ENCODE measurements at regions not wholly inside any gene's neighbourhood (a gene's known extent, or its start where the extent isn't known, plus 50 kb on each side); places are given as distances from the start of the nearest gene placed in this dataset.

DNA sequence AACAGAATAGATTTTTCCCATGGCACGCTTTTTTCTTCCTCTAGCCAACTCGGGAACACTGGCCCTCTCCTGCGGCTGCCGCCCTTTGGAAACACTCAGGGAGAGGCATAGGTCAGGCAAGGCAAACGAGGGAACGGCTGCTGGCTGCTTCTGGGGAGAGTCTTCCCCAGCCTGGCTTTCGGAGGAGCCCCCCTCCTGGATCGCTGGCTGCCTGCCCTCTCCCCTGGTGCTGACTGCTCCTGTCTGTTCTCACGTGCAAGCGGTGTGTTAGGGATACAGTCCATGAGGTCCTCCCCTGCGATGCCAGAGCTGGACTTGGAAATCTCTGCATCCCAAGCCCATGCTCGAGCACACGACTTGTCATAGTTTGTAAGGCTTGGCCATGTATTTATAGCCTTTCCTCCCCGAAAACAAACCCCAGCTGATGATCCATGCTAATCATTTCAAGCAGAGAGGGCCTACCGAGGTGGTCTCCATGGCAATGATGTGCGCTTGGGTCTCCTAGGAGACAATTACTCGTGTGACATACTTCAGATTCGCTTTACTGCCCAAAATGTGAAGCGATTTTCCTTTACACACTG lies 315.6 kb upstream of the ATP10A start:
- no peak for DNase-seq

GRCh38 chr15:26177816-26178215 lies 314.7 kb upstream of the ATP10A start:
- DNase-seq, result no peak

- no peak for DNase-seq
Measured at GRCh38 chr15:26176831-26177230, 313.7 kb upstream of the ATP10A start.

DNA sequence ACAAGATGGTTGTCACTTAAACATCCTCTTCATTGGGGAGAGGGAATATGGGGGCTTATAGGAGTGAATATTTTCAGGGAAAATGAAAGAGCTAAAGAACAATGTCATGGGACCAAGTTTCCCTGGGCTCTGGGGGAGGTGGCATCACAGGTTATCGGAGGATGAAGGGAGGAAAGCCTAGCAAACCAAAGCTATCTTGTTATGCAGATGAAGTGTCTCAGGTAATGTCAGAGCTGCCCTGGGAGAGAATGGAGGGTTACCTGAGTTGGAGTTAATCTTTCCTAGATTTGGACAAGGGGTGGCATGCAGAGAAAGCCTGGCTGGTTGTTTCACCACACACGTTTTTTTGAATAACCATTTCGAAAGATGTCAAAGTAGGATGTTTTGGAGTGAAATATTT lies 308.1 kb upstream of the ATP10A start:
- no peak for DNase-seq

- DNase-seq, result no peak
Measured at GRCh38 chr15:26166429-26166828, 303.3 kb upstream of the ATP10A start.

- no peak for DNase-seq
Measured at GRCh38 chr15:26165546-26165945, 302.4 kb upstream of the ATP10A start.

DNA sequence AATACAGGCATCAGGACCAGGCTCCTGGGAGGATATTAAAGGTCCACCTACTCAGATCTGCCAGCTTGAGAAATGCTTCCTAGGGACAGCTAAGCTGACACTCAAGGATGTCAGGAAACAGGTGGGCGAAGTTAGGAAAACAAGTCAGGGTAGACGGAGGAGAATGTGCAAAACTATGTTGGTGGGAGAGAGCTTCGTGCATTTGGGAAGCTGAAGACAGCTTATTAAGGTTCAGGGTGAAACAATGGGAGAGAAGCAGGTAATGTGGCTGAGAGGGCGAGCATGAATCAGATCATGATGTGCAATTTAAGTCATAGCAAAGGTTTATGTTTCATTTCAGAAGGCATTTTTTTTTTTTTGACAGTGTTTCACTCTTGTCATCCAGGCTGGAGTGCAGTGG lies 297.2 kb upstream of the ATP10A start:
- no peak for DNase-seq

GRCh38 chr15:26158176-26158575 lies 295.0 kb upstream of the ATP10A start:
- DNase-seq, result no peak

GRCh38 chr15:26157081-26157480 lies 294.0 kb upstream of the ATP10A start:
- DNase-seq, result no peak

- DNase-seq, result no peak
Measured at GRCh38 chr15:26156051-26156450, 292.9 kb upstream of the ATP10A start.

GRCh38 chr15:26148156-26148860 lies 285.2 kb upstream of the ATP10A start:
- no peak for DNase-seq

DNA sequence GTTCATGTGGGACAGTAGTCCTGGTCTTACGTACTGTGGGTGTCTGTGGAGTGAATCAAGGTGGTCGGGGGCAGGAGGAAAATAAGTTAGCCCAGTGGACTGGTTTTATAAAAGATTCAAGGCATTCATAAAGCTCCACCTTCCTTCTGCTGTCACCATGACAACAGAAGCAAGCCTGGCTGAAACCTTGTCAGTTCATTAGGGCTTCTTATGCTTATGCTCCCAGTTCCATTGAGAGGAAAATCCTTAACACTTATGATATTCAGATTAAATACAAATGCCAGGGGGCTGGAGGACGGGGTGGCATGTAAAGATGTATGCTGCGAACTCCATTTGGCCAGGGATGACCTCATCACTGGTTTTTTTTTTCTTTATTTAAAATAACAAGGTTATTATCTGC lies 283.1 kb upstream of the ATP10A start:
- DNase-seq, result no peak

GRCh38 chr15:26145796-26146195 lies 282.7 kb upstream of the ATP10A start:
- no peak for DNase-seq

- no peak for DNase-seq
Measured at GRCh38 chr15:26144836-26145235, 281.7 kb upstream of the ATP10A start.

DNA sequence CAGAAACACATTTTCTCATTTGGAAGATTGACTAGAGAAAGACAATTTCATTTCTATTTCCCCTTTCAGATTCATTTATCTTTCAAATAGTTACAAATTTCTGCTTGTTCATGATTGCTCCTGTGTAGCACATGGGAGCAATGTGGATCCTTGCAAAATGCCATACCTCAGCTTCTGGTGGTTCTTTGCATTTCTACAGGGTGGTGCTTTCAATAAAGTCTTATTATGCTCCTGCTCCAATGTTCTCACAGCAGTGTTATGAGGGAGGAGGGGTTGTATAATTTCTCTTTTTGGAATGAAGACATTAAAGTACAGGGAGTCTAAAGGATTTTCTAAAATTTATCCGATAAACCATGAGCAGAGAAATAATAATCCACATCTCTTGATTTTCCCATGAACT lies 280.1 kb upstream of the ATP10A start:
- no peak for DNase-seq

DNA sequence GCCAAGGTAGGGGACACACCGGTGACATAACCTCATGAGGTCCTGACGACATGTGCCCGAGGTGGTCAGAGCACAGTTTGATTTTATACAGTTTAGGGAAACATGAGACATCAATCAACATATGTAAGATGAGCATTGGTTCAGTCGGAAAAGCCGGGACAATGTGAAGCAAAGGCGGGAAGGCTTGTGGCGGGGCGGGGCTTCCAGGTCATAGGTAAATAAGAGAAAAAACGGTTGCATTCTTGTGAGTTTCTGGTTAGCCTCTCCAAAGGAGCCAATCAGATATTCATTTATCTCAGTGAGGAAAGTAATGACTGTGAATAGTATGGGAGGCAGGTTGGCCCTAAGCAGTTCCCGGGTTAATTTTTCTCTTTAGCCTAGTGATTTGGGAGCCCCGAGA lies 271.7 kb upstream of the ATP10A start:
- DNase-seq, result no peak

DNA sequence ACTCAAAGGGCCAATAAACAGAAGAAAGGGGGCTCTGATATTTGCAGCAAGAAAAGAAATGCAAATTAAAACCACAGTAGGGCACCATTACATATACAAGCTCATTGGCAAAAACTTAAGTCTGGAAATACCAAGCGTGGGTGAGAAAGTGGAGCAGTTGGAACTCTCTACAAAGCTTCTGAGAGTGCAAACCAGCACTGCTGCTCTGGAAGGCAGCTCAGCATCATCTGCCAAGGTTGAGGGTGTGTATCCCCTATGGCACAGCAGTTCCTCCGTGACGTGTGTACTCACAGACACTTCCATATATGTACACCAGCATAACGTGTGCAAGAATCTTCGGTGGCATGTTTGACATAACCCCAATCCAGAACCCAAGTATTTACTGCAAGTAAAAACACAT lies 271.0 kb upstream of the ATP10A start:
- no peak for DNase-seq

DNA sequence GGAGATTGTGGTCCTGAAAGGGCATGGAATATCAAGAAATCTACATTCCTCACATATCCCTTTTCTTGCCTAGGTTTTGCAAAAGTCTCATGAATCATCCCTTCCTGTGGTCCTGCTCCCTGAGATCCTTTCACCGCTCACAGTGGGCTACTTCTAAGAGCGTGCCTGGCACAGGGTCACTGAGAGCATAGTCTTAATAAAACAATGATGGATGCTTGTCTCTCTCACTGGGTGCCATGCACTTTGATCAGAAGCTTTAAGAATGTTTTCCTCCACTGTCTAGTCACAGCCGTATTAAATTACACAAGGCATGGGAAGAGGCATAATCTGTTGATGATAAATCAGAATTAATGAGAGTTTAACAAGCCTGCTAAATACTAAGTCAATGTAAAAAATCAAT lies 269.7 kb upstream of the ATP10A start:
- no peak for DNase-seq

DNA sequence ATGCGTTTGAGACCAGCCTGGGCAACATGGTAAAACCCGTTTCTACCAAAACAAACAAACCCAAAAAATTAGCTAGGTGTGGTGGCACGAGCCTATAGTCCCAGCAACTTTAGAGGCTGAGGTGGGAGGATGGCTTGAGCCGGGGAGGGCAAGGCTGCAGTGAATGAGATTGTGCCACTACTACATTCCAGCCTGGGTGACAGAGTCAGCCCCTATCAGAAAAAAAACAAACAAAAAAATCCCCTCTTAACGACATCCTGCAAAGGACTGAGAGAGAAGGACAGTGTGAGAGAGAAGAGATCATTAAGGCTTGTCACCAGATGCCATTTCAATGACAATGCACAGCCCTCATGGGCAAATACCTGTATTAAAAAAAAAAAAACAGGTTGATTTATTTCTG lies 266.7 kb upstream of the ATP10A start:
- DNase-seq, result no peak

DNA sequence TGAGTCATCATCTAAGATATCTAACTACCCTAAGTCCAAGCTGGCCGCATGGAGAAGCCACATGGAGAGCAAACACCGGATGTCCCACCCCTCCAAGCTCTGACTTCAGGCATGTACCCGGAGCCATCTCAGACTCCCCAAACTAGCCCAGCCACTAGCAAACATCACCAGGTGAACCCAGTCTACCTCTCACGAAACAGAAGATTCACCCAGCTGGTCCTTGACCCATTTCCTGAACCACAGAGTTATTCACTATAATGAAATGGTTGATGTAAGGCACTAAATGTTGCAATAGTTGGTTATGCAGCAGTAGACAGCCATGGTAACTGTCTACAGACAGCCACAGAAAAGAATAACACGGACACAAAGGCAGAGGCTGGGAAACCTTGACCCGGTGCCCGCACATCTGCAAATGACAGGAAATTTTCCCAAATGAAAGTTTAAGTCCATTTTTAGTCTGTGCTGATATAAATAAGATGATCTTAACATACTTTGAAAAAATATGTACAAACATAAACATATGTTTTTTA lies 265.5 kb upstream of the ATP10A start:
- DNase-seq, result no peak

DNA sequence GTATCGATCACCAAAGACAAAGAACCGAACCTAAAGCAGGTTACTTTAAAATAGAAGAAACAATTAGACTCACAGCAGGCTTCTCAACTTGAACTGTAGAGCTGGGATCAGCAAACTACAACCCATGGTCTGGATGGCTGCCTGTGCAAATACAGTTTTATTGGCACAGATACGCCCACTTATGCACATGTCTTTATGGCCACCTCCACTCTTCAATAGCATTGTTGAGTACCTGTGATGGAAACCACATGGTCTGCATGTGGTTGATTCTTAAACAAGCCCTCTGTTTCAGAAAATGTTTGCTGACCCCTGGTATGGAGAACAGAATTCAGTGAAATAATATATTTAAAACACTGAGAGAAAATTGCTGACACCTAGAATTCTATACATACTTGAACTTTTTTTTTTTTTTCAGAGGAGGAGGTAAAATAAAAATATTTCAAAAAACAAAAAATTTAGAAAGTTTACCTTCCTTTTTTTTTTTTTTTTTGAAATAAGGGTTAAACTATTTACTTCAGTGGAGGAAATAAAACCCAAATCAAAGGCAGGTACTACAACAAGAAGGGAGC lies 263.8 kb upstream of the ATP10A start:
- DNase-seq, result no peak

- no peak for DNase-seq
Measured at GRCh38 chr15:26126070-26126469, 262.9 kb upstream of the ATP10A start.

GRCh38 chr15:26125664-26126063 lies 262.5 kb upstream of the ATP10A start:
- DNase-seq, result no peak

- no peak for DNase-seq
Measured at GRCh38 chr15:26119322-26119721, 256.2 kb upstream of the ATP10A start.

All from right forelimb (tissue), 1 donor.